A172 (cell line): ENCODE measurements at regions not wholly inside any gene's neighbourhood (a gene's known extent, or its start where the extent isn't known, plus 50 kb on each side); places are given as distances from the start of the nearest gene placed in this dataset.

Experiments
- DNase-seq: peaks from one replicate; pipeline ENCODE4 v3.0.0-alpha.2; 2015; ENCODE audit warnings: low spot score

GRCh38 chr21:22399681-22400514 is 1401.7 kb downstream of the NCAM2 start:
- no peak for DNase-seq

GRCh38 chr21:22409571-22409970 is 1411.4 kb downstream of the NCAM2 start:
- DNase-seq: no peak

GRCh38 chr21:22416555-22416954 is 1418.3 kb downstream of the NCAM2 start:
- no peak for DNase-seq

GRCh38 chr21:22421416-22422180 is 1423.4 kb downstream of the NCAM2 start:
- DNase-seq: no peak

- peak; percentile 3 for DNase-seq
Measured at GRCh38 chr21:22438428-22439086, 1440.3 kb downstream of the NCAM2 start.

GRCh38 chr21:22444990-22445389 is 1446.8 kb downstream of the NCAM2 start:
- DNase-seq: no peak

- no peak for DNase-seq
Measured at GRCh38 chr21:22450507-22450906, 1452.3 kb downstream of the NCAM2 start.

GRCh38 chr21:22456241-22456640 is 1458.0 kb downstream of the NCAM2 start:
- DNase-seq: no peak

GRCh38 chr21:22468893-22469292 is 1470.7 kb downstream of the NCAM2 start:
- no peak for DNase-seq

GRCh38 chr21:22474403-22474802 is 1476.2 kb downstream of the NCAM2 start:
- no peak for DNase-seq

GRCh38 chr21:22476214-22476613 is 1478.0 kb downstream of the NCAM2 start:
- DNase-seq: no peak

GRCh38 chr21:22476726-22477646 is 1478.8 kb downstream of the NCAM2 start:
- no peak for DNase-seq

GRCh38 chr21:22490049-22490448 is 1491.8 kb downstream of the NCAM2 start:
- no peak for DNase-seq

- no peak for DNase-seq
Measured at GRCh38 chr21:22516230-22516629, 1518.0 kb downstream of the NCAM2 start.

GRCh38 chr21:22535630-22536029 is 1537.4 kb downstream of the NCAM2 start:
- no peak for DNase-seq

- peak; percentile 37 for DNase-seq
Measured at GRCh38 chr21:22536509-22536908, 1538.3 kb downstream of the NCAM2 start.

GRCh38 chr21:22544747-22545146 is 1546.5 kb downstream of the NCAM2 start:
- DNase-seq: no peak

- DNase-seq: no peak
Measured at GRCh38 chr21:22552390-22552789, 1554.2 kb downstream of the NCAM2 start.

- no peak for DNase-seq
Measured at GRCh38 chr21:22554690-22555316, 1556.6 kb downstream of the NCAM2 start.

- no peak for DNase-seq
Measured at GRCh38 chr21:22556829-22557228, 1558.6 kb downstream of the NCAM2 start.

- DNase-seq: no peak
Measured at GRCh38 chr21:22561946-22562345, 1563.7 kb downstream of the NCAM2 start.
